A549 (cell line): ENCODE measurements at regions not wholly inside any gene's neighbourhood (a gene's known extent, or its start where the extent isn't known, plus 50 kb on each side); places are given as distances from the start of the nearest gene placed in this dataset.

Experiments
- ATAC-seq, 2 experiments: fragments of 200-7000 bp in 1 of 2; fragments of >200 bp in 1 of 2; cut with Nextera tagmentation in 1 of 2; cut with Tn5 transposase in 1 of 2; 3 replicates each; pipeline versions ENCODE4 v1.8.0 to v1.9.1; 2018 to 2020; ENCODE audit warnings: mild to moderate bottlenecking in 1 of 2, moderate library complexity in 1 of 2
- CTCF ChIA-PET: fragments of 300-600 bp; sonication (Branson Sonifier 250); formaldehyde crosslinking; extraction: SDS; loops from one replicate; lab custom pipeline; 2021; ENCODE audit warnings: antibody characterized with exemption, inconsistent platforms; lab: Yijun Ruan, JAX
- POLR2A ChIA-PET: fragments of 350-600 bp; formaldehyde crosslinking; extraction: SDS; loops from one replicate; lab custom pipeline; 2021; ENCODE audit warnings: antibody characterized with exemption, inconsistent platforms; lab: Yijun Ruan, JAX
- DNase-seq, 2 experiments: peaks; one replicate each; pipeline versions ENCODE4 v3.0.0 to v3.0.0-alpha.2; 2011 to 2016; ENCODE audit warnings: low read depth in 1 of 2, low spot score in 1 of 2
- FAIRE-seq: peaks from 2 replicates; lab custom pipeline; 2011; peaks lifted over from hg19 to GRCh38; lab: Jason Lieb, UNC
- H3K27ac ChIP-seq, 2 experiments: fragments of >200 bp; sonication (Bioruptor Twin); formaldehyde crosslinking; 3 replicates each; pipeline ENCODE4 v1.5.1; 2016 to 2017
- H3K4me1 ChIP-seq: fragments of >200 bp; sonication (Bioruptor Twin); formaldehyde crosslinking; 3 replicates; pipeline ENCODE4 v1.6.1; 2016
- H3K4me2 ChIP-seq: fragments of >200 bp; sonication (Bioruptor Twin); formaldehyde crosslinking; 3 replicates; pipeline ENCODE4 v1.6.1; 2016
- H3K4me3 ChIP-seq: fragments of >200 bp; sonication (Bioruptor Twin); formaldehyde crosslinking; 3 replicates; pipeline ENCODE4 v1.5.1; 2016
- H3K9me3 ChIP-seq: fragments of >200 bp; sonication (Bioruptor Twin); formaldehyde crosslinking; 3 replicates; pipeline ENCODE4 v1.6.1; 2016
- CBX2 ChIP-seq: fragments of 200-600 bp; sonication (generic); IDR thresholded peaks from 2 replicates; pipeline ENCODE4 v1.6.1; 2016; ENCODE audit warnings: low read depth, mild to moderate bottlenecking, borderline replicate concordance
- CHD2 ChIP-seq: fragments of 150-350 bp; IDR thresholded peaks from 2 replicates; pipeline ENCODE4 v1.6.1; 2014; ENCODE audit warnings: low read length; ENCODE audit not compliant: partially characterized antibody
- EHMT2 ChIP-seq: fragments of 200-600 bp; sonication (generic); IDR thresholded peaks from 2 replicates; pipeline ENCODE4 v1.6.1; 2016; ENCODE audit warnings: antibody characterized with exemption, low read depth, mild to moderate bottlenecking, moderate library complexity
- FOSB ChIP-seq: fragments of 250-450 bp; sonication (Bioruptor Pico); IDR thresholded peaks from 2 replicates; pipeline ENCODE4 v1.5.0; 2020; ENCODE audit warnings: mild to moderate bottlenecking, moderate library complexity
- FOXS1 ChIP-seq: fragments of 250-450 bp; sonication (Bioruptor Pico); IDR thresholded peaks from 2 replicates; pipeline ENCODE4 v1.5.0; 2020; ENCODE audit warnings: mild to moderate bottlenecking, moderate library complexity
- GATA3 ChIP-seq: IDR thresholded peaks from 2 replicates; pipeline ENCODE4 v1.6.1; 2012; ENCODE audit warnings: borderline replicate concordance
- HDAC2 ChIP-seq: fragments of 200-600 bp; sonication (generic); IDR thresholded peaks from 2 replicates; pipeline ENCODE4 v1.6.1; 2016
- HOXB5 ChIP-seq: fragments of 250-450 bp; sonication (Bioruptor Pico); IDR thresholded peaks from 2 replicates; pipeline ENCODE4 v1.5.0; 2020; ENCODE audit warnings: mild to moderate bottlenecking, moderate library complexity
- KDM1A ChIP-seq: fragments of 200-600 bp; sonication (generic); IDR thresholded peaks from 2 replicates; pipeline ENCODE4 v1.6.1; 2016; ENCODE audit warnings: low read depth, mild to moderate bottlenecking
- KDM5A ChIP-seq: fragments of 200-600 bp; sonication (generic); IDR thresholded peaks from 2 replicates; pipeline ENCODE4 v1.6.1; 2016; ENCODE audit warnings: antibody characterized with exemption, mild to moderate bottlenecking
- MAFK ChIP-seq: fragments of 450-650 bp; IDR thresholded peaks from 2 replicates; pipeline ENCODE4 v1.6.1; 2014; ENCODE audit not compliant: partially characterized antibody
- MAZ ChIP-seq: fragments of 150-350 bp; IDR thresholded peaks from 2 replicates; pipeline ENCODE4 v1.6.1; 2014; ENCODE audit warnings: antibody characterized with exemption, low read depth, low read length, borderline replicate concordance
- MYC ChIP-seq: IDR thresholded peaks from 2 replicates; pipeline ENCODE4 v1.6.1; 2012; ENCODE audit warnings: mild to moderate bottlenecking, inconsistent platforms, low read length, improper control_type of control experiment, borderline replicate concordance
- NPAS2 ChIP-seq: fragments of 250-450 bp; sonication (Bioruptor Pico); IDR thresholded peaks from 2 replicates; pipeline ENCODE4 v1.8.0; 2022; ENCODE audit warnings: mild to moderate bottlenecking, moderate library complexity, borderline replicate concordance
- PHF8 ChIP-seq: fragments of 200-600 bp; sonication (generic); IDR thresholded peaks from 2 replicates; pipeline ENCODE4 v1.6.1; 2016; ENCODE audit warnings: low read depth, mild to moderate bottlenecking, antibody characterized with exemption, moderate library complexity, borderline replicate concordance
- RAD21 ChIP-seq, 2 experiments: fragments of >200 bp in 1 of 2; sonication (Bioruptor Twin) in 1 of 2; formaldehyde crosslinking in 1 of 2; IDR thresholded peaks in 1 of 2; conservative IDR thresholded peaks in 1 of 2; 2 replicates in 1 of 2; 3 replicates in 1 of 2; pipeline ENCODE4 v1.6.1; 2012 to 2018; ENCODE audit warnings: inconsistent platforms in 1 of 2
- RNF2 ChIP-seq: fragments of 200-600 bp; sonication (generic); IDR thresholded peaks from 2 replicates; pipeline ENCODE4 v1.6.1; 2016; ENCODE audit warnings: low read depth, mild to moderate bottlenecking, antibody characterized with exemption, moderate library complexity, borderline replicate concordance
- SREBF2 ChIP-seq: fragments of 450-650 bp; IDR thresholded peaks from 2 replicates; pipeline ENCODE4 v1.6.1; 2014; ENCODE audit warnings: mild to moderate bottlenecking, moderate library complexity
- USF2 ChIP-seq: fragments of 450-650 bp; IDR thresholded peaks from 2 replicates; pipeline ENCODE4 v1.6.1; 2014; ENCODE audit warnings: antibody characterized with exemption
- WGBS: methylation state at CpG from one replicate; pipeline ENCODE4 v1.1.6; 2017; ENCODE audit errors: missing lambda C conversion rate; 5-methylcytosine and 5-hydroxymethylcytosine counted together
- TF ChIP-seq, protein P1 (sequence below): fragments of 200-600 bp; sonication (generic); IDR thresholded peaks from 2 replicates; pipeline ENCODE4 v1.6.1; 2016; ENCODE audit warnings: antibody characterized with exemption, mild to moderate bottlenecking, moderate library complexity
- TF ChIP-seq, protein P2 (sequence below): fragments of >200 bp; sonication (Bioruptor Twin); formaldehyde crosslinking; IDR thresholded peaks from 2 replicates; pipeline ENCODE4 v1.6.1; 2016
- TF ChIP-seq, protein P3 (sequence below): fragments of >200 bp; sonication (Bioruptor Twin); formaldehyde crosslinking; IDR thresholded peaks from 3 replicates; pipeline ENCODE4 v1.6.1; 2016

DNA sequence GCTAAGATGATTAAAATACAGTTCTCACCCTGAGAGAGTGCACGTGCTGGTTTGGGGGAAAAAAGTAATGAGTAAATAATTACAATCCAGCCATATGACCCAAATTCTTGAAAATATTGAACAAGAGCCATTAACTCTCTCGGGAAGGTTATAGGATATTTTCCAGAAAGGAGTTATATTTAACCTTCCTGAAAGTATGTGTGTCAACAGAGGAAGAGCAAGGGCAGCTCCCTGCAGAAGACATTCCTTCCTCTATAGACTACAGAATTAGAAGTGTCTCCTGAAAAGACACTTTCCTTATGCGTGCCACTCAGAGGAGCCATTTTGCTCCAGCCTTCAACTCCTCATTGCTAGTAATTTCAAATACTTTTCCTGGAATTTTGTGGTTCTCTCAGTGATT is 648.7 kb downstream of the USP25 start (continued):
- TF ChIP-seq NPAS2 (CRISPR knock-in tag), result no peak
- no peak for TF ChIP-seq CBX2
- TF ChIP-seq RNF2, result no peak
- TF ChIP-seq, all 56 proteins: peak for 0

DNA sequence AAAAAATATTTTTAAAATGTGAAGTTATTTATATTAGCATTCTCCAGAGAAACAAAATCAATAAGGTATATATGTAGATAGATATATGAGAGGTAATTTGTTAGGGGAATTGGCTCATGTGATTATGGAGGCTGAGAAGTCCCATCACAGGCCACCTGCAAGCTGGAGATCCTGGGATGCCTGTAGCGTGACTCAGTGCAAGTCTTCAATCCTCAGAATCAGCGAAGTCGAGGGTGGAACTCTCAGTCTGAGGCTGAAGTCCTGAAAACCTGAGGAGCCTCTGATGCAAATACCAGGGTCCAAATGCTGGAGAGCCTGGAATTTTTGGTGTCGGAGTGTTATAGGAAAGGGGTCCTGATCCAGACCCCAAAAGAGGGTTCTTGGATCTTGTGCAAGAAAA is 658.5 kb downstream of the USP25 start:
- FAIRE-seq (no peak), DNase-seq (no peak), ATAC-seq (no peak)
- H3K4me1 ChIP-seq, result no peaks in the 10 kb centered on the region
- no peaks in the 10 kb centered on the region for H3K9me3 ChIP-seq
- TF ChIP-seq HDAC2, result no peak
- TF ChIP-seq RAD21 (conservative IDR thresholded peaks at IDR 0.05 in 1 of 2, IDR thresholded peaks at IDR 0.05 in 1 of 2), result no peak
- TF ChIP-seq PHF8, result no peak
- no peak for TF ChIP-seq USF2
- no peak for TF ChIP-seq MAFK
- TF ChIP-seq, protein P1, sequence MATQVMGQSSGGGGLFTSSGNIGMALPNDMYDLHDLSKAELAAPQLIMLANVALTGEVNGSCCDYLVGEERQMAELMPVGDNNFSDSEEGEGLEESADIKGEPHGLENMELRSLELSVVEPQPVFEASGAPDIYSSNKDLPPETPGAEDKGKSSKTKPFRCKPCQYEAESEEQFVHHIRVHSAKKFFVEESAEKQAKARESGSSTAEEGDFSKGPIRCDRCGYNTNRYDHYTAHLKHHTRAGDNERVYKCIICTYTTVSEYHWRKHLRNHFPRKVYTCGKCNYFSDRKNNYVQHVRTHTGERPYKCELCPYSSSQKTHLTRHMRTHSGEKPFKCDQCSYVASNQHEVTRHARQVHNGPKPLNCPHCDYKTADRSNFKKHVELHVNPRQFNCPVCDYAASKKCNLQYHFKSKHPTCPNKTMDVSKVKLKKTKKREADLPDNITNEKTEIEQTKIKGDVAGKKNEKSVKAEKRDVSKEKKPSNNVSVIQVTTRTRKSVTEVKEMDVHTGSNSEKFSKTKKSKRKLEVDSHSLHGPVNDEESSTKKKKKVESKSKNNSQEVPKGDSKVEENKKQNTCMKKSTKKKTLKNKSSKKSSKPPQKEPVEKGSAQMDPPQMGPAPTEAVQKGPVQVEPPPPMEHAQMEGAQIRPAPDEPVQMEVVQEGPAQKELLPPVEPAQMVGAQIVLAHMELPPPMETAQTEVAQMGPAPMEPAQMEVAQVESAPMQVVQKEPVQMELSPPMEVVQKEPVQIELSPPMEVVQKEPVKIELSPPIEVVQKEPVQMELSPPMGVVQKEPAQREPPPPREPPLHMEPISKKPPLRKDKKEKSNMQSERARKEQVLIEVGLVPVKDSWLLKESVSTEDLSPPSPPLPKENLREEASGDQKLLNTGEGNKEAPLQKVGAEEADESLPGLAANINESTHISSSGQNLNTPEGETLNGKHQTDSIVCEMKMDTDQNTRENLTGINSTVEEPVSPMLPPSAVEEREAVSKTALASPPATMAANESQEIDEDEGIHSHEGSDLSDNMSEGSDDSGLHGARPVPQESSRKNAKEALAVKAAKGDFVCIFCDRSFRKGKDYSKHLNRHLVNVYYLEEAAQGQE, result no peak
- TF ChIP-seq, protein P2, sequence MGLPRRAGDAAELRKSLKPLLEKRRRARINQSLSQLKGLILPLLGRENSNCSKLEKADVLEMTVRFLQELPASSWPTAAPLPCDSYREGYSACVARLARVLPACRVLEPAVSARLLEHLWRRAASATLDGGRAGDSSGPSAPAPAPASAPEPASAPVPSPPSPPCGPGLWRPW, result no peak
- no peak for TF ChIP-seq HOXB5 (CRISPR knock-in tag)
- TF ChIP-seq, protein P3, sequence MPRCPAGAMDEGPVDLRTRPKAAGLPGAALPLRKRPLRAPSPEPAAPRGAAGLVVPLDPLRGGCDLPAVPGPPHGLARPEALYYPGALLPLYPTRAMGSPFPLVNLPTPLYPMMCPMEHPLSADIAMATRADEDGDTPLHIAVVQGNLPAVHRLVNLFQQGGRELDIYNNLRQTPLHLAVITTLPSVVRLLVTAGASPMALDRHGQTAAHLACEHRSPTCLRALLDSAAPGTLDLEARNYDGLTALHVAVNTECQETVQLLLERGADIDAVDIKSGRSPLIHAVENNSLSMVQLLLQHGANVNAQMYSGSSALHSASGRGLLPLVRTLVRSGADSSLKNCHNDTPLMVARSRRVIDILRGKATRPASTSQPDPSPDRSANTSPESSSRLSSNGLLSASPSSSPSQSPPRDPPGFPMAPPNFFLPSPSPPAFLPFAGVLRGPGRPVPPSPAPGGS, result no peak
- TF ChIP-seq FOSB (CRISPR knock-in tag), result no peak
- TF ChIP-seq MYC, result no peak
- TF ChIP-seq KDM5A, result no peak
- TF ChIP-seq EHMT2, result no peak
- no peak for TF ChIP-seq SREBF2
- no peak for TF ChIP-seq MAZ
- H3K4me2 ChIP-seq, result no peak overlapping the region
- POLR2A ChIA-PET, result no interaction called here
- H3K4me3 ChIP-seq, result no peak overlapping the region
- H3K27ac ChIP-seq, result no peak overlapping the region
- WGBS, result 80% methylated on average over 1 of the region's 4 CpGs
- CTCF ChIA-PET, result no interaction called here

- TF ChIP-seq CHD2 (no peak), GATA3 (no peak), FOXS1 (CRISPR knock-in tag) (no peak), KDM1A (no peak), NPAS2 (CRISPR knock-in tag) (no peak)
- TF ChIP-seq, all 56 proteins: peak for 0
- Histone ChIP-seq H3K9me3 (no peaks in the 10 kb centered on the region), H3K4me1 (no peaks in the 10 kb centered on the region), H3K4me3 (no peak overlapping the region), H3K4me2 (no peak overlapping the region), H3K27ac (no peak overlapping the region)
- WGBS, result 76% methylated on average over 2 of the region's 2 CpGs
- no peak for FAIRE-seq
- no peak for DNase-seq
- ATAC-seq, result no peak
- ChIA-PET POLR2A (no interaction called here), CTCF (no interaction called here)
Measured at GRCh38 chr21:16388911-16389560, 659.3 kb downstream of the USP25 start.
